Inflammatory macrophage (primary cell): ENCODE measurements at regions not wholly inside any gene's neighbourhood (a gene's known extent, or its start where the extent isn't known, plus 50 kb on each side); places are given as distances from the start of the nearest gene placed in this dataset.
"Not testable (repeated sequence)": the region's sequence is repeated elsewhere in the genome, so short reads cannot be mapped to it uniquely, and the experiment has no call there.

Source experiments
- DNase-seq, 2 donors: peaks; one replicate each; pipeline ENCODE4 v3.0.0-alpha.2; 2020 to 2022

- no peak for DNase-seq
Measured at GRCh38 chr4:128444544-128445302, 157.1 kb upstream of the PGRMC2 start.

GRCh38 chr4:128440923-128441322, 153.3 kb upstream of the PGRMC2 start:
- DNase-seq, result no peak

GRCh38 chr4:128437023-128437422, 149.4 kb upstream of the PGRMC2 start:
- not testable (repeated sequence) for DNase-seq

- not testable (repeated sequence) for DNase-seq
Measured at GRCh38 chr4:128429023-128429613, 141.5 kb upstream of the PGRMC2 start.

- DNase-seq, result no peak
Measured at GRCh38 chr4:128428397-128428796, 140.8 kb upstream of the PGRMC2 start.

- peak; percentile 6 to 20 for DNase-seq
Measured at GRCh38 chr4:128427832-128428366, 140.3 kb upstream of the PGRMC2 start.

- DNase-seq, result peak; percentile 5 to 40
Measured at GRCh38 chr4:128424527-128425497, 137.2 kb upstream of the PGRMC2 start.

- DNase-seq, result not testable (repeated sequence)
Measured at GRCh38 chr4:128422296-128422695, 134.7 kb upstream of the PGRMC2 start.

GRCh38 chr4:128416921-128417320, 129.3 kb upstream of the PGRMC2 start:
- no peak for DNase-seq

GRCh38 chr4:128410037-128410436, 122.4 kb upstream of the PGRMC2 start:
- DNase-seq, result no peak

GRCh38 chr4:128403586-128403985, 116.0 kb upstream of the PGRMC2 start:
- no peak for DNase-seq

- no peak for DNase-seq
Measured at GRCh38 chr4:128394778-128395177, 107.2 kb upstream of the PGRMC2 start.

GRCh38 chr4:128393101-128393704, 105.6 kb upstream of the PGRMC2 start:
- DNase-seq, result no peak

- DNase-seq, result no peak
Measured at GRCh38 chr4:128390475-128390996, 102.9 kb upstream of the PGRMC2 start.

GRCh38 chr4:128388796-128389195, 101.2 kb upstream of the PGRMC2 start:
- DNase-seq, result no peak

- no peak for DNase-seq
Measured at GRCh38 chr4:128388352-128388630, 100.7 kb upstream of the PGRMC2 start.

GRCh38 chr4:128387600-128388351, 100.2 kb upstream of the PGRMC2 start:
- no peak for DNase-seq

- peak; percentile 50 to 70 for DNase-seq
Measured at GRCh38 chr4:128386761-128387599, 99.4 kb upstream of the PGRMC2 start.

- peak; percentile 30 to 46 for DNase-seq
Measured at GRCh38 chr4:128385683-128386304, 98.2 kb upstream of the PGRMC2 start.
